ENCODE measurements at regions not wholly inside any gene's neighbourhood (a gene's known extent, or its start where the extent isn't known, plus 50 kb on each side); places are given as distances from the start of the nearest gene placed in this dataset.

DNA sequence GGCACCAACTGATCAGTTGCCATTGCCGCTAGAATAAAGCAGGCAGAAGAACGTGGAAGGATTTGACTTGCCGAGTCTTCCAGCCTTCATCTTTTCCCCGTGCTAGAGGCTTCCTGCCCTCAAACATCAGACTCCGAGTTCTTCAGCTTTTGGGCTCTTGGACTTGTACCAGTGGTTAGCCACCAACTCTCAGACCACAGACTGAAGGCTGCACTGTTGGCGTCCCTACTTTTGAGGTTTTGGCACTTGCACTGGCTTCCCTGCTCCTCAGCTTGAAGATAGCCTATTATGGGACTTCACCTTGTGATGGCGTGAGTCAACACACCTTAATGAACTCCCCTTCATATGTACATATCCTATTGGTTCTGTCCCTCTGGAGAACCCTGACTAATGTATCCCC, 57.3 kb upstream of the KCND2 start:
- no peaks in the 10 kb centered on the region for H3K27me3 ChIP-seq (replicated peaks; ENCODE audit: insufficient read depth)
- TF ChIP-seq POLR2AphosphoS5 (IDR thresholded peaks at IDR 0.05) (no peak), POLR2A (IDR thresholded peaks at IDR 0.05) (no peak)
- TF ChIP-seq, protein P1, sequence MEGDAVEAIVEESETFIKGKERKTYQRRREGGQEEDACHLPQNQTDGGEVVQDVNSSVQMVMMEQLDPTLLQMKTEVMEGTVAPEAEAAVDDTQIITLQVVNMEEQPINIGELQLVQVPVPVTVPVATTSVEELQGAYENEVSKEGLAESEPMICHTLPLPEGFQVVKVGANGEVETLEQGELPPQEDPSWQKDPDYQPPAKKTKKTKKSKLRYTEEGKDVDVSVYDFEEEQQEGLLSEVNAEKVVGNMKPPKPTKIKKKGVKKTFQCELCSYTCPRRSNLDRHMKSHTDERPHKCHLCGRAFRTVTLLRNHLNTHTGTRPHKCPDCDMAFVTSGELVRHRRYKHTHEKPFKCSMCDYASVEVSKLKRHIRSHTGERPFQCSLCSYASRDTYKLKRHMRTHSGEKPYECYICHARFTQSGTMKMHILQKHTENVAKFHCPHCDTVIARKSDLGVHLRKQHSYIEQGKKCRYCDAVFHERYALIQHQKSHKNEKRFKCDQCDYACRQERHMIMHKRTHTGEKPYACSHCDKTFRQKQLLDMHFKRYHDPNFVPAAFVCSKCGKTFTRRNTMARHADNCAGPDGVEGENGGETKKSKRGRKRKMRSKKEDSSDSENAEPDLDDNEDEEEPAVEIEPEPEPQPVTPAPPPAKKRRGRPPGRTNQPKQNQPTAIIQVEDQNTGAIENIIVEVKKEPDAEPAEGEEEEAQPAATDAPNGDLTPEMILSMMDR (IDR thresholded peaks at IDR 0.05): no peak
- no peak overlapping the region for H3K4me3 ChIP-seq
- intact Hi-C loops (cut with DNase I): no loop called here
- H3K36me3 ChIP-seq: no peaks in the 10 kb centered on the region
- WGBS: 97% methylated on average over 7 of the region's 7 CpGs
- no peak overlapping the region for H3K27ac ChIP-seq
- H3K4me1 ChIP-seq (replicated peaks): no peaks in the 10 kb centered on the region
- no peaks in the 10 kb centered on the region for H3K9me3 ChIP-seq
- DNase-seq (ENCODE audit: low spot score): no peak

DNA sequence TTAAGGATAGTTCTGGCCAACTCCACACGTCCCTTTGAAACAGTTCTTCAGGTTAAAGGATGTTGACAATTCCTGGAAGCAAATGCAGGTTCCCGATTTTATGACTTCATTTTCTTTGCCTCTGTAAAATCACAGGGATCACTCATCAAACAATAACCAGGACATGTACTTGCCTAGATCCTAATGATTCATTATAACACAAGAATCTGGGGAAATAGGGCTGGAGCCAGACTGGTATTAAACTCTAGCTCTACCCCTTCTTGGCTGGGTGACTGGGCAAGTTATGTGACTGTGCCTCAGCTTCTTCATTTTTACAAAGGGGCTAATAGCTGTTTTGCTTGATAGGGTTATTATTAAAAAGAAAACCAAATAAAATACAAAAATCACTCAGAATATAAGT, 56.0 kb upstream of the KCND2 start:
- DNase-seq (ENCODE audit: low spot score): no peak
- H3K9me3 ChIP-seq: no peaks in the 10 kb centered on the region

DNA sequence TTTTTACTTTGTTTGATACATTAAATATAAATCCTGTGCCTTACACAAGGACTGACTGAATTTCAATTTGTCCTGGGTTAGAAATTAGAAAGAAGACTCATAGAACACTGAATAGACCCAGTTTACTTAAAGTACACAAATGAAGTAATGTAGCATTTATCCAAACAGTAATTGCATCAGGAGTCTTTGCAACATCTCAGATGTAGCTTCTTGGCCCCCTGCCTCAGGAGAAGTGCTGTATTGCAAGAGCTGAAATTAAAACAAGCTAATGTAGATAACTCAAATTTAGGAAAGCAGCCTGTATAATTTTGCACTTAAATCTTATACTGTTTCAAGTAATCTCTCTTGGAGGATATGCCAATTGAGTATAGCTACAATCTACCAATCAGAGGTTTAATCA, 54.3 kb upstream of the KCND2 start:
- Histone ChIP-seq H3K4me1 (replicated peaks) (no peaks in the 10 kb centered on the region), H3K27me3 (replicated peaks; ENCODE audit: insufficient read depth) (no peaks in the 10 kb centered on the region), H3K36me3 (no peaks in the 10 kb centered on the region), H3K27ac (no peak overlapping the region), H3K9me3 (no peaks in the 10 kb centered on the region), H3K4me3 (no peak overlapping the region)
- DNase-seq (ENCODE audit: low spot score): no peak
- TF ChIP-seq, protein P1 (IDR thresholded peaks at IDR 0.05): no peak
- TF ChIP-seq POLR2A (IDR thresholded peaks at IDR 0.05) (no peak), POLR2AphosphoS5 (IDR thresholded peaks at IDR 0.05) (no peak)
- intact Hi-C loops (cut with DNase I): no loop called here

More for the DNA sequence above, 56.0 kb upstream of the KCND2 start:
- TF ChIP-seq POLR2AphosphoS5 (IDR thresholded peaks at IDR 0.05) (no peak), POLR2A (IDR thresholded peaks at IDR 0.05) (no peak)
- TF ChIP-seq, protein P1 (IDR thresholded peaks at IDR 0.05): no peak
- Histone ChIP-seq H3K4me1 (replicated peaks) (no peaks in the 10 kb centered on the region), H3K4me3 (no peak overlapping the region), H3K27ac (no peak overlapping the region), H3K36me3 (no peaks in the 10 kb centered on the region), H3K27me3 (replicated peaks; ENCODE audit: insufficient read depth) (no peaks in the 10 kb centered on the region)
- intact Hi-C loops (cut with DNase I): no loop called here
- 24% methylated on average over 2 of the region's 2 CpGs for WGBS

DNA sequence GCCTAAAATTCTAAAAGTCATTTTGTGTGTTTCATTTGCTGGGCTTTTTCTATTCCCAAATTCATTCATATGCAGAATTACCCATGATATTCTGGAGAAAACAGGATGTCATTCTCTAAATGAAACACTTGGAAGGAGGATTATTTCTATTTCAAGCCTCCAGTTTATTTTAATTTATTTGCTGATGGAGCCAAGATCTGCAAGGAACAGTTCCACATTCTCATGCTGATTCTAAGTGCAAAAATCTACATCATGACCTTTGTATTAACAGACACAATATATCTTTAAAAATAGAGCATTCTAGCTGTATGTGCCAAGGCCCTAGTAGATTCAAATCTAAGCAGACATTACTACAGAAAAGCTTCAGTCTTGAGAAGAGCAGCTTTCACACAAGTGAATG, 51.3 kb upstream of the KCND2 start:
- intact Hi-C loops (cut with DNase I): no loop called here
- no peak for DNase-seq (ENCODE audit: low spot score)
- TF ChIP-seq POLR2AphosphoS5 (IDR thresholded peaks at IDR 0.05) (no peak), POLR2A (IDR thresholded peaks at IDR 0.05) (no peak)
- TF ChIP-seq, protein P1 (IDR thresholded peaks at IDR 0.05): no peak

More for the DNA sequence above, 51.3 kb upstream of the KCND2 start:
- H3K4me1 ChIP-seq (replicated peaks): no peaks in the 10 kb centered on the region
- no peak overlapping the region for H3K27ac ChIP-seq
- no peaks in the 10 kb centered on the region for H3K9me3 ChIP-seq
- H3K36me3 ChIP-seq: no peaks in the 10 kb centered on the region
- H3K4me3 ChIP-seq: no peak overlapping the region
- no peaks in the 10 kb centered on the region for H3K27me3 ChIP-seq (replicated peaks; ENCODE audit: insufficient read depth)

Small RNAs in the stretch of these regions (small RNA-seq; reads per million reads assigned to genes)
- gene RNU1-29P: 0 reads per million in 2 donors
